ENCODE measurements at regions not wholly inside any gene's neighbourhood (a gene's known extent, or its start where the extent isn't known, plus 50 kb on each side); places are given as distances from the start of the nearest gene placed in this dataset.

GRCh38 chr14:101228949-101229541 lies 325.5 kb upstream of the RTL1 start:
- TF ChIP-seq GATA2 (IDR thresholded peaks at IDR 0.05; ENCODE audit: low read depth, low read length) (no peak), GATA3 (IDR thresholded peaks at IDR 0.05; ENCODE audit: low read depth, low read length) (no peak)
